Gastroesophageal sphincter (tissue), 4 donors: ENCODE measurements at regions not wholly inside any gene's neighbourhood (a gene's known extent, or its start where the extent isn't known, plus 50 kb on each side); places are given as distances from the start of the nearest gene placed in this dataset.

Source experiments
- ATAC-seq: fragments of 150-250 bp; one replicate; pipeline ENCODE4 v1.9.1; 2016; ENCODE audit warnings: mild to moderate bottlenecking, moderate library complexity
- H3K27ac ChIP-seq, 4 donors: fragments of 200-600 bp; sonication (generic) in 3 of 4; 1 replicate in 3 of 4; 2 replicates in 1 of 4; pipeline ENCODE4 v1.5.1; 2016 to 2019
- H3K27me3 ChIP-seq: fragments of 200-600 bp; sonication (generic); one replicate; pipeline ENCODE4 v1.5.1; 2019
- H3K36me3 ChIP-seq, 2 donors: fragments of 200-600 bp; sonication (generic); one replicate each; pipeline ENCODE4 v1.5.1; 2019; ENCODE audit warnings: control low read depth in 1 of 2
- H3K4me1 ChIP-seq, 3 donors: fragments of 200-600 bp; sonication (generic); 1 replicate in 2 of 3; 2 replicates in 1 of 3; pipeline ENCODE4 v1.5.1; 2016 to 2019; ENCODE audit warnings: control low read depth in 2 of 3
- H3K4me3 ChIP-seq, 2 donors: fragments of 200-600 bp; sonication (generic); one replicate each; pipeline ENCODE4 v1.5.1; 2019; ENCODE audit warnings: mild to moderate bottlenecking in 1 of 2, moderate library complexity in 1 of 2
- H3K9me3 ChIP-seq, 3 donors: fragments of 200-600 bp; sonication (generic); one replicate each; pipeline ENCODE4 v1.5.1; 2017 to 2019; ENCODE audit warnings: control low read depth in 2 of 3
- EP300 ChIP-seq: sonication (generic); formaldehyde crosslinking; IDR thresholded peaks from one replicate; pipeline ENCODE4 v1.6.1; 2017; ENCODE audit warnings: antibody characterized with exemption, mild to moderate bottlenecking
- POLR2A ChIP-seq, 2 donors: fragments of 450-650 bp; IDR thresholded peaks; one replicate each; pipeline ENCODE4 v1.6.1; 2017; ENCODE audit warnings: antibody characterized with exemption in 2 of 2, mild to moderate bottlenecking in 2 of 2, moderate library complexity in 1 of 2
- POLR2AphosphoS5 ChIP-seq: sonication (generic); formaldehyde crosslinking; IDR thresholded peaks from one replicate; pipeline ENCODE4 v1.6.1; 2017; ENCODE audit warnings: antibody characterized with exemption
- WGBS, 2 donors: methylation state at CpG; one replicate each; pipeline ENCODE4 v1.1.5; 2018; ENCODE audit warnings: low coverage in 1 of 2; 5-methylcytosine and 5-hydroxymethylcytosine counted together
- TF ChIP-seq, protein P1 (sequence below), 4 experiments: fragments of 200-600 bp in 2 of 4; fragments of 450-650 bp in 2 of 4; sonication (generic) in 1 of 4; IDR thresholded peaks; one replicate each; pipeline ENCODE4 v1.5.1; 2017 to 2019; ENCODE audit warnings: antibody characterized with exemption in 4 of 4, mild to moderate bottlenecking in 2 of 4, moderate library complexity in 2 of 4

DNA sequence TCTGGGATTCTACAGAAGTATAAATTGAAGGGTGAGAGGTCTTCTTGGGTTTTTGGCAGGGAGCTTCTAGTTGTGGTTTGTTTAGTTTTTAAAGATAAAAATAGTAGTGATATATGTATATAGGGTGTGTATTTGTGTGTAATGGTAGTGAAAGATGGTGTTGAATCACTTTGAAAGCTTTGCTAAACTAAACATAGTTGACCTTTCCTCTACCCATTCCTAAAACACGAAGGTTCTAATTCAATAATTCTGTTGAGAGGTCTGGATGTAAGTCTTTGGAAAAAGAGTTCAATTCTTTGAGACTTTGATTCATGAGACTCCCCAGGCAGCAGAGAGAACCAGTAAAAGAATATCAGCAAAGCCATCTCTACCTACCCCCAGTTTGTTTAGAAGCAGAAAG is 247.9 kb upstream of the DUSP10 start:
- no peak for TF ChIP-seq POLR2A (IDR thresholded peaks at IDR 0.05)
- TF ChIP-seq, protein P1, sequence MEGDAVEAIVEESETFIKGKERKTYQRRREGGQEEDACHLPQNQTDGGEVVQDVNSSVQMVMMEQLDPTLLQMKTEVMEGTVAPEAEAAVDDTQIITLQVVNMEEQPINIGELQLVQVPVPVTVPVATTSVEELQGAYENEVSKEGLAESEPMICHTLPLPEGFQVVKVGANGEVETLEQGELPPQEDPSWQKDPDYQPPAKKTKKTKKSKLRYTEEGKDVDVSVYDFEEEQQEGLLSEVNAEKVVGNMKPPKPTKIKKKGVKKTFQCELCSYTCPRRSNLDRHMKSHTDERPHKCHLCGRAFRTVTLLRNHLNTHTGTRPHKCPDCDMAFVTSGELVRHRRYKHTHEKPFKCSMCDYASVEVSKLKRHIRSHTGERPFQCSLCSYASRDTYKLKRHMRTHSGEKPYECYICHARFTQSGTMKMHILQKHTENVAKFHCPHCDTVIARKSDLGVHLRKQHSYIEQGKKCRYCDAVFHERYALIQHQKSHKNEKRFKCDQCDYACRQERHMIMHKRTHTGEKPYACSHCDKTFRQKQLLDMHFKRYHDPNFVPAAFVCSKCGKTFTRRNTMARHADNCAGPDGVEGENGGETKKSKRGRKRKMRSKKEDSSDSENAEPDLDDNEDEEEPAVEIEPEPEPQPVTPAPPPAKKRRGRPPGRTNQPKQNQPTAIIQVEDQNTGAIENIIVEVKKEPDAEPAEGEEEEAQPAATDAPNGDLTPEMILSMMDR (IDR thresholded peaks at IDR 0.05) = no peak
- no peak for TF ChIP-seq EP300
- no peak for TF ChIP-seq POLR2AphosphoS5
- Histone ChIP-seq H3K4me3 (no peak overlapping the region), H3K9me3 (no peaks in the 10 kb centered on the region), H3K27me3 (no peaks in the 10 kb centered on the region), H3K36me3 (no peaks in the 10 kb centered on the region), H3K4me1 (no peaks in the 10 kb centered on the region), H3K27ac (no peak overlapping the region)
- no peak for ATAC-seq
- 25 to 40% methylated on average over 1 of the region's 1 CpG for WGBS, 2 donors

DNA sequence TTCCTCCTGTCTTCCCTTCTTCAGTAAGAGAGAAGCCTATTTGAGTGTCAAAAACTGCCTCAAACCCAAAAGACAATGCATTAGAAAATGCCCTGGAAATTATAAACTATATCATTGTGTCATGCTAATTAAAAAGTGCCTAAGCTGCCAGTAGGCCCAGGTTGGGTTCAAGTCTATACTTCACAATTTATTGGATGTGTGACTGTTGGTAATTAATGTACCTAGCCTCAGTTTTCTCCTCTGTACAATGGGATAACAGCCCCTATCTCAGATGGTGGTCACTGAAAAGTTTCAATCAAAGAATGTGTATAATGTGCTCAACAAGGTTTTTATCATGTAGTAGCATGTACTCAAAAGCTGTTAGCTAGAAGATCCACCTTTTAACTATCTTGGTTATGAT is 246.9 kb upstream of the DUSP10 start:
- Histone ChIP-seq H3K4me1 (no peaks in the 10 kb centered on the region), H3K27me3 (no peaks in the 10 kb centered on the region), H3K27ac (no peak overlapping the region), H3K36me3 (no peaks in the 10 kb centered on the region), H3K9me3 (no peaks in the 10 kb centered on the region), H3K4me3 (no peak overlapping the region)
- TF ChIP-seq, protein P1 (IDR thresholded peaks at IDR 0.05) = no peak
- TF ChIP-seq POLR2A (IDR thresholded peaks at IDR 0.05) = no peak
- TF ChIP-seq EP300 = no peak
- TF ChIP-seq POLR2AphosphoS5 = no peak
- ATAC-seq = no peak

DNA sequence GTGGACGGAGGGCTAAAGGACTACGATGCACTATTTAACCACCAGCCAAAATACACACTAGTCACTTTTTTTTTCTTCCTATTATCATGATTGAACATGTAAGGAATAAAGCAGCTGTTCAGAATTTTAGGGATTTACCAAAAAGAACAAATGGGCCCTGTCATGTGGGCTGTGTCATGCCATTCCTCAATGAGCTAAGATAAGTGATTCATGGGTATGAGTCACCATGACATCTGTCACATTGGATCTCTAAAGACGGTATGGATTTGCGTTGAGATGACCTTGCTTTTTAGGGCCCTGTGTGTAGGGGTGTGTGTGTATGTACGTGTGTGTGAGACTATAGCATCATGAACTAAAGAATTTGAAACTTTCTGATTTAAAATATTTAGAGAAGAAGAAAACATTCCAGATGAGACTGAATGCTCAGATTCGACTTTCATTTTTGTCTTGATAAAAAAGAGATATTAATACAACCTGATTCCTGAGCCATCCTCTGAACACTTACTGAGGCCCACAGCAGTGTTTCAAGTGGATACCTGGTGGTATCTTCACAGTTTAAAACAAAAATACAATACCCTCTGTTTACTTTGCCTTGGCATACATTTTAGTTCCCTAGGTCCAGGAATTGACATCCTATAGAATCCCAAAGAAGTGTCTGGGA is 246.1 kb upstream of the DUSP10 start:
- no peak overlapping the region for H3K4me3 ChIP-seq
- H3K4me1 ChIP-seq = no peaks in the 10 kb centered on the region
- ATAC-seq = no peak
- 38 to 70% methylated on average over 6 of the region's 6 CpGs for WGBS, 2 donors
- no peaks in the 10 kb centered on the region for H3K9me3 ChIP-seq
- TF ChIP-seq POLR2AphosphoS5 (no peak), EP300 (no peak), POLR2A (IDR thresholded peaks at IDR 0.05) (no peak)
- TF ChIP-seq, protein P1 (IDR thresholded peaks at IDR 0.05) = no peak
- H3K27ac ChIP-seq = no peak overlapping the region
- H3K27me3 ChIP-seq = no peaks in the 10 kb centered on the region
- no peaks in the 10 kb centered on the region for H3K36me3 ChIP-seq

DNA sequence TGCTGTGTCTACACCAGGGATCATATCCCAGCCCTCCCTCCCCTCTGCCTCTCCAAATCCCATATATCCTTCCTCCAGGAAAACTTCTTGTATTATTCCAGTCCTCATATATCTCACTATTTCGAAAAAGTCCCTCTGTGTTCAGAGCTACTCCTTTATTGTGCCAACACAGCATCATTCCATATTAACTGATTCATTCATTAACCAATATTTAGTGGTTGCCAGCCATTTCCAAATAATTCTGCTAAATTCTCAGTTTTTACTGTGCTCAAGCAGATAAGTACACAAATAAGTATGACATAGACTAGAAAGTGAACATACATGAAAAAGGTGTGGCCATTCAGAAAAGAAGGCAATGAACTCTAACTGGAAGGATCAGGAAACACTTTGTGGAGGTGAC is 241.6 kb upstream of the DUSP10 start:
- Histone ChIP-seq H3K4me1 (no peaks in the 10 kb centered on the region), H3K9me3 (no peaks in the 10 kb centered on the region), H3K27me3 (no peaks in the 10 kb centered on the region), H3K27ac (no peak overlapping the region), H3K36me3 (no peaks in the 10 kb centered on the region), H3K4me3 (no peak overlapping the region)
- ATAC-seq = no peak
- WGBS, 2 donors = 79 to 86% methylated on average over 1 of the region's 1 CpG
- TF ChIP-seq EP300 (no peak), POLR2AphosphoS5 (no peak), POLR2A (IDR thresholded peaks at IDR 0.05) (no peak)
- TF ChIP-seq, protein P1 (IDR thresholded peaks at IDR 0.05) = no peak

DNA sequence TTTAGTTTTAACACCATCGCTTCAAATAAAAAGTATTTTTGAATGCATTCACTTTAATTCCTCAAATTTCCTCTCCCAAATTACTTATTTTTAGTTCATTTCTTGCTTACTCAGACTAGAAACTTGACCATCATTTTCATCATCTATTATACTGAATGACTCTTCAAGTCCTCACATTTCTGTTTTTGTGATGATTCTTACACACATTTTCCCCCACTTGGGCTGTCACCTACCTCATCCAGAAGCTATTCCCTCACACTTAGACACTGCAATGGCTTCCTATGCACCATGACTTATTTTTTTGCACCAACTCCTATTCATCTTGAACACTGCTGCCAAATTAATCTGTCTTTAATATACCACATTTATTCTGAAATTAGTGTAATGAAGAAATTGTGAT is 239.6 kb upstream of the DUSP10 start:
- no peak for ATAC-seq

More for the DNA sequence above, 239.6 kb upstream of the DUSP10 start:
- no peaks in the 10 kb centered on the region for H3K27me3 ChIP-seq
- 88 to 94% methylated on average over 1 of the region's 1 CpG for WGBS, 2 donors
- no peaks in the 10 kb centered on the region for H3K9me3 ChIP-seq
- TF ChIP-seq POLR2A (IDR thresholded peaks at IDR 0.05) (no peak), EP300 (no peak), POLR2AphosphoS5 (no peak)
- TF ChIP-seq, protein P1 (IDR thresholded peaks at IDR 0.05) = no peak
- no peaks in the 10 kb centered on the region for H3K36me3 ChIP-seq
- no peak overlapping the region for H3K4me3 ChIP-seq
- H3K27ac ChIP-seq = no peak overlapping the region
- H3K4me1 ChIP-seq = no peaks in the 10 kb centered on the region
